ENCODE measurements at regions not wholly inside any gene's neighbourhood (a gene's known extent, or its start where the extent isn't known, plus 50 kb on each side); places are given as distances from the start of the nearest gene placed in this dataset.

DNA sequence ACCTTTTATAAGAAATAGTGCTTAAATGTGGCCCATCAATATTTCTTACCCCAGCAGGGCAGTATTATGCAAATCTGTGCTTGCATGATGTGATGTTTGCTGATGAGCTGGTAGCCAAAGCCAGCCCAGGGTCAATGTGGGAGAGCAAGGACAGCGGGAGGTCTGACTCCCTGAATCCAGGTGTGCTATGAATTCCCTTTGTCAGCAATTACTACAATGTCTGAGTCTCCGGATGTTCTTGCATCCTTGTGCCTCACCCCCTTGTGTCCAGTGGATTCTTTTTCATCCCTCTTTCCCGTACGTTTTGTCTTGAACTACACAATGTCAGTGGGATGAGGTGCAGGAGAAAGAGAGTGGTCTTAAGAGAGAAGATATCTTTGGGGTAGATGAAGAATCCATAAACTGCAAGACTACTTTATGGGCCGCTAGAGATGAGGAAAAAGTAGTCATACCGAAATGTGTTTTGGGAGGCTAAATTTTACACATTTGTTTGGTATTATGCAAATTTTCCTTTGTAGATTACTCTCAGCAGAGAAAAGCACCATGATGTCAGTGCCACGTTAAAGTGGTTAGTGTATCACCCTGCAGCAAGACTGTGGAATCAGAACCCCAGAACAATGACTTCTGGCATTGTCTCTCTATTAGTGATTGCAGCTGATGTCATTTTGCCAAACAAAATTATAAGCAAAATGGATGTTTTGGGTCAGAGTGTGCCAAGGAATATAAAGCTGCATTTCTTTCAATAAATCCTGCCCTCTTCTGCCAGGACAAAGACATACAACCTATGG lies 53.5 kb upstream of the TSHZ3 start:
- no peak for DNase-seq (ENCODE audit: low read depth)

DNA sequence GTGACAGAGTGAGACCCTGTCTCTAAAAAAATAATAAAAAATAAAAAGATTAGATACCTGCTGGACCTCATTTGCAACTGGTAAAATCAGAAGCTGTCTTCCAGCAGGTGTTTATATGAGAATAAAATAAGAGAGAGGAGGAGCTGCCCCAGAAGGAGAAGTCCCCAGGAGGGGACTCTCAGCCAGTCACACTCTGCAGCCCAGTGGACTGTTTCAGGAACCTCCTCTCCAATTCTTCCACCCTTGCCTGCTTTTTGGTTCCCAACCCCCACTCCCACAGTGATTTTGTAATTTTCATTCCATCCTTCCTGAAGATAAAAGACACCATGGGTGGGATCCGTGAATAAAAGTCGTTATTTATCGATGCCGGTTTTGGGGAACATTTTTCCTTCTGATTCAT lies 56.9 kb upstream of the TSHZ3 start:
- no peak for DNase-seq (ENCODE audit: low read depth)

DNA sequence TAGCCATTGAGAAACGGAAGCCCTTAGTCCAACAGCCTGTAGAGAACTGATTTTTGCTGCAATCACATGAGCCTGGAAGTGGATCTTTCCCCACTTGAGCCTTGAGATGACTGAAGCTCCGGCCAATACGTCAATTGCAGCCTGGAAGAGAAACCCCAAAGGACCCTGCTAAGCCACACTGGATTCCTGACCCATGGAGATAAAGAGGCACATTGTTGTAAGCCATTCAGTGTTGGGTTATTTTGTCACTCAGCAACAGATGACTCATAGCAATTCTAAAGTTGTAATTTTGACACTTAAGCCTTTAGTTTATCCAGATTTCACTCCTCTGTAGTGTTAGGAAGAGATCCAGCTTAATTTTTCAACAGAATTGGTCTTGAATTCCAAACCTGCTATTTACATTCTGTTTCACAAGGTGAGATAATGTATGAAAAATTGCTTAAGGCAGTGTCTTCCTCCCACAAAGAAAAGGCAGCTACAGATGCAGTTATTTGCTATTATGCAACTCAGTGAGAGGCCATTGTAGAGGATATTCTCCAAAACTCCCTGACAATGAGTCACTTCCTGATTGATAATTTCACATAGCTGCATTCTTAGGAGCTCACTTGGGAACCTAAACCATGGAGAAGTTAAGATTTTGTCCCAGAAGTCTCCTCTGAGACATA lies 59.4 kb upstream of the TSHZ3 start:
- no peak for DNase-seq (ENCODE audit: low read depth)

DNA sequence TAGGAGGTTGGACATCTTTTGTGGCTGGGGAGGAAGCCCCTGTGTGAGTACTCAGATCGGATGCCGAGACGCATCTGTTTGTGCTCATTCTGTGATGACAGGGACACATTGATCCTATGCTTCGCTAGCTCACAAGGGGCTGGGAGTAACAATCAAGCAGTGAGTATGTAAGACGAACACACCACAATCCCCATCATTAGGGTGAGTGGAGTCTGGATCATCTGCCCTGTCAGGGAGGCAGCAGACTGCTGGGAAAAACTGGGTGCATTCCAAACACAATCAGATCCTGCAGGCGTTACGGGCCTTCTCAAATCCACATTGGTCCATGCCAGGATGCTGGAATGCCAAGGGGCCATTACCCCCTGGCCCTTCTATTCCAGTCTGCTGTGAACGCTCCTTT lies 64.1 kb upstream of the TSHZ3 start:
- no peak for DNase-seq (ENCODE audit: low read depth)

DNA sequence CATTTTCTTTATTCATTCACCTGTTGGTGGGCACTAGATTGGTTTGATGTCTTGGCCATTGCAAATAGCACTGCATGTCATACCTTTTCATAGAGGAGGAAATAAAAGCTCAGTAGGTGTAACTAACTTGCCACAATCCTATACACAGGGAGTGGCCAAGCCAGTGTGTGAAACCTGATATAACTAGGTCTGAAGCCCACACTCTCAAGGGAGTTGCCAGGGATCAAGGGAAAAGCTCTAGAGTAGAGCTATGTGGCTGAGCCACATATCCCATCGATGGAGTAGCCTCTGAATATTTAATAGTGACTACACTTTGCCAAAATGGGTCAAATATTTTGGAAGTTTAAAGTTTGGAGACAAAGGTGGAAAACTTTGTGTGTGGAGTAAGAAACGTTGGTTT lies 66.1 kb upstream of the TSHZ3 start:
- no peak for DNase-seq (ENCODE audit: low read depth)

DNA sequence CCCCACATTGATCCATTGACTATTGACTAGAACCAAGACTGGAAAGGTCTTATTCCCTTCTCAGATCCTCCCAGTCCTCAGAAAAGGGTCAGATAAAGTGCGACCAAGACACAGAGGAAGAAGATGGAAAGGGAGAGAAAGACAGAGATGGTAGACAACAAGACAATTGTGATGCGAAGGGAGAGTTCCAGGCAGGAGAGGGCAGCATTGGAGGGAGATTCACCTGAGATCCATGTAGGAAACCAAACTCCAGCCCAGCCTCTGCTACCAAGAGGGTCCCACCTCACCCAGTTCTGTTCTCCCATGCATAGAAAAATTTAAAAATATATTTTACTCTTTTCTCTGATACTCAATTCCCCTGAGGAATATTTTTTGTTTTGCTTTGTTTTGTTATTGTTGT lies 67.3 kb upstream of the TSHZ3 start:
- DNase-seq (ENCODE audit: low read depth) = no peak

DNA sequence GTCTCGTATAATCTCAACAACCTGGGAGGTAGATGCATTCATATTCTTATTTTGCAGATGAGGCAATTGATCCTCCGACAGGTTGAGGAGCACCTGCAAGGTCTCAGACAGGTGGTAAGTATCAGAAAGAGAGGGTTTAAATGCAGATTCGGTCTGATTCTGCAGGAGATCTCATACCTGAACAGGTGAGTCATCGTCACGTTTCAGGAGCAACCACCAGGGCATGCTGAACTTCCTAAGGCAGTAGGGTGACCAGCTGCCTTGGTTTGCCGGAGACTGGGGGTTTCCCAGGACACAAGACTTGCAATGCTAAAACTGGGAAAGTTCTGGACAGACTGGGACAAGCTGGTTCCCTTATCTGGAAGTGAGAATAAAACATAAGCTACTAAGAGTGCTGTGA lies 68.8 kb upstream of the TSHZ3 start:
- no peak for DNase-seq (ENCODE audit: low read depth)

DNA sequence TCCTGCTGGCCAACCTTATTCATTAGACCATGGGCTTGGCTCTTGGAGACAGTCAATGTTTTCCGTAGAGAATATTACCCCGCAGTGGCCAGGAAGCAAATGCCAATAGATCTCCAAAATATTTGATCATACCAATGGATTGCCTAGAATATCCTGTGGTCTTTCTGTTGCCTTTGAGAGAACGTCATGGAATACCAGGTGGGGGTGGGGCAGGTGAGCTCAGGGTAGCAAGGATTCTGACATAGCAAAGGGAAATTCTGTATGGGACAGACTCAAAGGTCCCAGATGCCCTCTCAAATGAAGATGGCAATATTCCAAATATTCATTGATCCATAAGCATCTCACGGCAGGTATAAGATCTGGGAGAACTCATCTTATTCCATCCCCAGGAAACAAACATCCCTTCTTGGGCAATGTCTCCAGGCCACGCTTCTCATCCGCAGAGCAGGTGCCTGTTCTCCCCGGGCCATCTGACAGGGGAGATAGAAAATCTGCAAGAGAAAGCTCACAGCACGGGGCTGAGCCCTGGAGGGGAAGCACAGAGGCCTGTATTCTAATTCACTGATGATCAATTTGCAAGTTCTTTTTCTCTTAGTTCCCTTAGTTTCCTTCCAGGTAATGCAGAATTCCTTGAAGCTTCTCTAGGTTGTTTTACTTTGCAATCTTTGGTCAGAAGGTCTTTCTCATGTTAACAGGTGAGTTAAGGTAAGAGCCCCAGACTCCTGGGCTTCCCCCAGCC lies 69.6 kb upstream of the TSHZ3 start:
- no peak for DNase-seq (ENCODE audit: low read depth)

DNA sequence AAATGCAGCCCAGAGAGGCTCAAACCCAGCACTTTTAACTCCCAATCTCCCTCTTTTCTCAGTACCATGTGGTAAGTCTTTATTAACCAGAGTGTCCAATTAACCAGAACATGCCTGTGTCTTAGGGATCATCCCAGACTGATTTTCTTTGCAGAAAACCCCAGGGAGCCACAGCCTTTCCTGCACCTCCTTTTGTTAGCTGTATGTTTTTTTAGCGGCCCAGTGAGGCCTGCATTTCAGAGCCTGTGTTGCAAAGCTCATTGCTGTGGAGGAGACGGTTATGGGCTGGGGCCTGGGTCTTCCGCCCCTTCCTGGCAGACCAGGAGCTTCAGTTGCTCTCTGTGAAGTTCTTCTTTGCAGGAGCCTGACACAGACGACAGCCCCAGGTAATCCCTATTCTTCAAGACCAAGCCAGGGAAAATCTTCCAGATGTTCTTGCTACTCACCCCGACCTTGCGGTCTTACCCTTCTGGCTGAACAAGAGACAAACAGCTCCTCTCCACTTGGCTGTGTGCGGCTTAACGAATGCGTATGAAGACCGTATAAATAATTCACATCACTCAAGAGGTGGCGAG lies 70.7 kb upstream of the TSHZ3 start:
- no peak for DNase-seq (ENCODE audit: low read depth)

DNA sequence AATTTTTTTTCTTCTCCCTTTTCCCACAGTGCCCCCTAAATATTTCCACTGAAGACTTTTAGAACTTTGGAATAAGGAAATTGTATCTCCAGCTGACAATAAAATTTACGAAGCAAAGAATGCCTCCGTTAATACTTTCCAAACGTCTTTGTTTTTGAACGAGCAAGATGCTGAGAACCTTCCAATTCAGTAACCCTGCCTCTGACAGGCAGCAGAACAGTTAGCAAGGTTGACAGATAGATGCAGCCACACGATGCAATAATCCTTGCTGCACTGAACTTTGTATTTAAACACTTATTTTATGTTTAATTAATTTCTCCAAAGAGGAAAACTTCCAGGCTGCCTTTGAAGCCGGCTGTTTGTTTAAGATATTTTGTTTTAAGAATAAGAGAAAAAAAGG lies 71.8 kb upstream of the TSHZ3 start:
- DNase-seq (ENCODE audit: low read depth) = no peak

DNA sequence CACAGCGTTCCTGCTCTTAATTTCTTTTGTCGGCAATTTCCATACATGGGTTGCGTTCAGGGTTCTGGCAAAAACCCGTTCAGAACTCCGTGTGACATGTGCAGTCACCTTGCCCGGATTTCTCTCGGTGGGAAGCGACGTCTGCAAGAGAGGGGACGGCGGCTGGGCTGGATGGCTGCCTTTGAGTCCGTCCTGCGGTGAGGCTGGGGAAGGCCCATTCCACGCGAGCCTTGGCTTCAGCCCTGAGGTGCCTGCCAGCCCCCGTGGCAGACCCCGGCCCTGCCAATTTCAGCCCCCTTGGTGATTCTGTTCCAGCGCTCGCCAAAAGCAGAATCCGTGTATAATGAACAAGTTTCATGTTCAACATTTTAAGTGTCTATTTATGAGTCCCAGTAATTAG lies 72.6 kb upstream of the TSHZ3 start:
- DNase-seq (ENCODE audit: low read depth) = no peak

DNA sequence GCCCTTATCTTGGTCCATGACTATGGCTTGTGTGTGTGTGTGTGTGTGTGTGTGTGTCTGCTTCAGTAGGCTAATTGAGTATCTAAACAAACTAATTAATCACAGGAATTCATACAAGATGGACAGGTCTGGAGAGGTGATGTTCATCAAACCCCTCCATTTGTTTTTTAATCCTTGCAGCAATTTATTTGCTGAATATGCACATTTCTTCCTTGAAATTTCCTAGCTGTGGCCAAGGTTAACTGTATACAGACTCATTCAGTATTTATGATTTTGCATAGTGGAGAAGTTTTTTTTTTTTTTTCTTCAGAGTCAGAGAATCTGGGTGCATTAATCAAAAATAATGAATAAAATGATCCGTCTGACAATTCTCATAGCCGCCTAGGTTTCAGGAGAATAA lies 74.7 kb upstream of the TSHZ3 start:
- DNase-seq (ENCODE audit: low read depth) = no peak

DNA sequence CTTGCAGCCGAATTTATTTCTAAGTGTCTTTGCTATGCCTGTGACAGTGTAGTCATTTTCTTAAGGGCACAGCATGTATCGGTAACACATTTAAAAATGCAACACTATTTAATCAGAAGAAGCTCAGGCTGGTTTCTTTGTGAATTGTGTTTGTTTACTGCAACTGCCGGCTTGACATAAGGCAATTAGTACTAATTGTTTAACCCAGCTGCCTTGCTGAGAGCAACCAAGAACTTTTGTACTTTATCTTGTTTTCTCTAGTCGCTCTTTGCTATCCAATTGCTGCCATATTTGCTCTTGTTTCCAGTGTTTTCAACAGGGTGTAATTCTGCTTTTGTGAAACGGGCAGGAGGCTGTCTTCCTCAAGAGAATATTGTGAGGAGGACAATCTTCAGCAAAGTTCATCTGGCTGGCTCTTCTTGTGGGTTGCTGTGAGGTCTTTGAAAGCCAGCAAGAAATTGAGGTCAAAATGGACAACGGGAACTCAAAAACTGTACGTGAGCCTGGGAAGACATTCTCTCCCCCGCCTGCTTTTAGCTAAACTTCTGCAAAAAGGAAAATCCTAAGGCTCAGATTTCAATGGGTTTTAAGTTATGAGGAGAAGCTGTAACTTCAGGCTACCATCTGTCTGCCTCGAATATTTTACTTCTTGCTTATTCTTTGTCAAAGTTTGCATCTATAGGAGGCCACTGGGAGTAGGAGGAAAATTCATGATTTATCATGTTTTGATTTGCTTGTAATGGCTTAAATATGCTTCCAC lies 75.8 kb upstream of the TSHZ3 start:
- no peak for DNase-seq (ENCODE audit: low read depth)

DNA sequence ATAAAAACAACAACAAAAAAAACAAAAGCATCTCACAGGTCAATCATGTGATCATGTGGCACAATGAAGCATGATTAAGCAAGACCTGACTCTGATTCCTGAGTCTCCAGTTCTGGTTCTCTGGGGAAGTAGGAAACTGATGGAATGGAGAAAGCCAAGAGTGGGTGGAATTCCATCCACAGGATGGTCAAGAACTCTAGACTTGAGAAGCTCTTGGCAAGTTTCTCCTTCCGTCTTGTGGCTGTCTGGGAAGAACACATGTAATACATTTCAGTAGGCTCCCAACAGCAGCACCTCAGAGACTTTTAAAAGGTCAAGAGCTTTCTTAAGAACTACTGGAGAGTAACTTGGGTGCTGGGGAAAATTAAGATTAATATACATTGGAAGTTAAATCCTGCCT lies 78.6 kb upstream of the TSHZ3 start:
- no peak for DNase-seq (ENCODE audit: low read depth)

DNA sequence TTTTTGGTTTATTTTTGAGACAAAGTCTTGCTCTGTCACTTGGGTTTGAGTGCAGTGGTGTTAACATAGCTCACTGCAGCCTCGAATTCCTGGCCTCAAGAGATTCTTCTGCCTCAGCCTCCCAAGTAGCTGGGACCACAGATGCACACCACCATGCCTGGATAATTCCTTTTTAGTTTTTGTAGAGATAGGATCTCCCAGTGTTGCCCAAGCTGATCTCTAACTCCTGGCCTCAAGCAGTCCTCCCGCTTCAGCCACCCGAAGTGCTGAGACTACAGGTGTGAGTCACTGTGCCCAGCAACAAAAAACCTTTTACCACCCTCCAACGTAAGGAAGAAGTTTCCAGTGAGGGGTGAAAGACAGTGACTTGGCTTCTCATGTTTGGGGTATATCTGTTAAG lies 81.1 kb upstream of the TSHZ3 start:
- DNase-seq (ENCODE audit: low read depth) = no peak

DNA sequence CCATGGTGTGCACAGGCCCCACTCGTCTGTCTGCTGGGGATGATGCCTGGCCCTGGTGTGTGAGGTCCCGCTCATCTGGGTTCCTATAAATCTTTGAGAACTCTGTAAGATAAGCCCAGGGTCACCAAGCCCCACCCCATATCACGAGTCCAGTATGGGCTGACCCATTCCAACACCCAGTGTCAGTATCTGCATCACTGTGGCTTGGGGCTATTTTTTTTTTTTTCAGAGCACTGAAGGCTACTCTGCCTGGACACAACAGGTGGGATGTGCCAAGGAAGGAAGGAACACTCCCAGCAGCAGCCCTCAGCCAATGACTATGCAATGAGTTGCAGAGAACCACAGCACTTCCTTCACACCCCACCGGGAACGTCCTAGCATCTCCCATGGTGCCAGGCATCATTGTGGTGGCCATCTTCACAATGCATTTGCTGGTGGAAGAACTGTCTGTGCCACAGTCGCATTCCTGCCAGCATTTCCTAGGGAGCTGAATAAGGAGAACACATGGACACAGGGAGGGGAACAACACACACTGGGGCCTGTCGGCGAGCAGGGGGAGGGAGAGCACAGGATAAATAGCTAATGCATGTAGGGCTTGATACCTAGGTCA lies 83.1 kb upstream of the TSHZ3 start:
- DNase-seq (ENCODE audit: low read depth) = no peak

DNA sequence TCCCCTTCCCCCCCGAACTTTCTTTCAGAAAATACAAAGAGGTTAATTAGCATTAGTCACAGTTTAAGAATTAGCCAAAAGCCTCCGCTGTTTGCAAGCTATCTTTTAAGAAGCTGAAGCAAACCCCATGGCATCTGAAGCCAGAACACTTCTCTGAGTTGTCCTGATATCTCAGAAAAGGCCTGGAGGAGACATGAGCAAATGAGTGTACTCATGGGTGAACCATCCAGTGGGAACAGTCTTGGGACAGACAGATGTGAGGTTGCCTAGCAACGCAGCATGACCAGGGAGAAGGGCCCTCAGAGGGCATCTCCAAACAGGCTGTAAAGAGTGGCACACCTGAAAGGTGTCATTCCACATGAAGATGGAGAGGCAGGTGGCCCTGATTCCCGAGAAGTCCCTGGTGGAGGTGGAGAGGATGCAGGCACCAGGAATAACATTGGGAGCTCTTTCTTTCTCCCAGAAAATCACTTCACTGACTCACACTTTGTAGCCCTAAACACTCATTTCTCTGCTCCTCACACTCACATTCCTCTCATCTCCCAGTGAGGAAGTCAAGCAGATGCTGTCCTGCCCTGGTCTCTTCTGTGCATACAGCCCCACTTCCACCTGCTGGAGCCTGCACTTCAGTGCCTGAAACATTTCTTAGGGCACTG lies 87.0 kb upstream of the TSHZ3 start:
- DNase-seq (ENCODE audit: low read depth) = no peak

DNA sequence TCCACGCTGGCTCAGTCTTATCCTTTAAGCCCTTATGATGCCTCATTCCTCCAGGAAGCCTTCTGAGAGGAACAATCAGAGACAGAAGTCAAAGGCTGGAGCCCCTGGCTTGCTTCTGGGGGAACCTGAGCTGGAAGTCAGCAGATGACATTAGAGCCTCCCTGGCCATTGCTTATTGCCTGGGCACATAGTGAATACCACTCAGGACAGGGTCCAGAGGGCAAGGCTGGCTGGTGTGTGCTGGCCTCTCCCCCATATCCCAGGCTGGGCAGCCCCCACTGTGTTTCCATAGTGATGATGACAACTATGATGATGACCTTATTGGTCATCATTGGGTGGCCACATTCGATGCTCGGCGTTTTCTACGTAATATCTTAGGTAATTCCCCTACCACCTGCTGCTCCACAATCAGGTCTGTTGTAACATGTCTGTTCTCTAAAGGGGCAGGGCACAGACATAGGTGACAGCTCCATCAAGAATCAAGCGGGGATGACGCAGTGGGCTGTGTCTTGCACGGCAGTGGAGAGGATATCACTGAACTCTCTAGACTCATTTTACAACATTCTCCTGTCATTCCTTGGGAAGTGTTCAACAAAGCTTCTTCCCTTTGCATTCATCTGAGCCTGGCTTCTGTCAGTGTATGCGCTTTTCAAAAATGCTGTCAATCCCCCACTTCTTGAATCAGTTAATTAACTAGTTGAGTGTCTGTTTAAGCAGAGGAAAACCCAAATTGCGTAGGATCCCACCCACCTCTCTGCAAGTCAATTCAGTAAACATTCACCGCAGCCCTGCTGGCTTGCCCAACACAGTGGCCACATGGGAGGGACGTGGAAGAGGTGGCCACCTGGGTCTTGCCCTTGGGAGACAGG lies 89.4 kb upstream of the TSHZ3 start:
- no peak for DNase-seq (ENCODE audit: low read depth)

DNA sequence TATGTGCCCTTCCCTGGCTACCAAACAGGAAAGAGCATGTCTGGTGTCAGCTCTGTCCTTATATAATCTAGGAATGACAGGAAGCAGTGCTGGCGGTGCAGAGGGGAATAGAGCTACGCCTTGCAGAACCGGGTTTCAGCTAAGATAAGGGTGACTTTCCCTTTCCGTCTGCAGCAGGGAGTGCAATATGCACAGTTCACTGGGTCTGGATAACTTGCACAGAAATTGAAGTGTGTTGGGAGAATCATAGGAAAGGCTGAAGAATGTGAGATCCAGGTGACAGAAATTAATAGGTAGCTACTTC lies 90.0 kb upstream of the TSHZ3 start:
- DNase-seq (ENCODE audit: low read depth) = no peak

DNA sequence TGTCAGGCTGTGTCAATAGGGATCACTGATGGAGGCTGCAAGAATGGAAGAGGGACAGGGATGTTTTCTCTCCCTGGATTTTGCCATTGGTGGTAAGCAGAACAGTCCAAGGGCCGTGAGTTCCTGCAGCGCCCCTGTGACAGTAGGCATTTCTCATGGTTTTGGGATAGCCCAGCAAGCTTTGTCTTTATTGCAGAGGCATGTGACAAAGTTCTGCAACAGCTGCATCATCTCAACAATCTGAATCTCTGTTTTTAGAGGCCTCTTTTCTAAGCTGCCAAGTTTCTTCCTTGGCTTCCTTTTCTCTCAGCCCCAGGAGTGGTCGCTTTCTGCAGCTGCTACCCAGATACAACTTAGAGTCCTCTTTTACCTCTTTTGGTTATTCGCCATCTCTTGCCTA lies 95.7 kb upstream of the TSHZ3 start:
- no peak for DNase-seq (ENCODE audit: low read depth)

Data from activated T-cell treated with anti-CD3 and anti-CD28 coated beads for 24 hours (primary cell).